UCSD-AML1 (cell line): ENCODE measurements at regions not wholly inside any gene's neighbourhood (a gene's known extent, or its start where the extent isn't known, plus 50 kb on each side); places are given as distances from the start of the nearest gene placed in this dataset.
"Not testable (repeated sequence)": the region's sequence is repeated elsewhere in the genome, so short reads cannot be mapped to it uniquely, and the experiment has no call there.

Experiments used
- DNase-seq: peaks from one replicate; lab custom pipeline; 2025; ENCODE audit not compliant: unreplicated experiment; lab: John Stamatoyannopoulos, UW

- no peak for DNase-seq
Observed at GRCh38 chr1:64318428-64318827, 115.0 kb downstream of the UBE2U start.

DNA sequence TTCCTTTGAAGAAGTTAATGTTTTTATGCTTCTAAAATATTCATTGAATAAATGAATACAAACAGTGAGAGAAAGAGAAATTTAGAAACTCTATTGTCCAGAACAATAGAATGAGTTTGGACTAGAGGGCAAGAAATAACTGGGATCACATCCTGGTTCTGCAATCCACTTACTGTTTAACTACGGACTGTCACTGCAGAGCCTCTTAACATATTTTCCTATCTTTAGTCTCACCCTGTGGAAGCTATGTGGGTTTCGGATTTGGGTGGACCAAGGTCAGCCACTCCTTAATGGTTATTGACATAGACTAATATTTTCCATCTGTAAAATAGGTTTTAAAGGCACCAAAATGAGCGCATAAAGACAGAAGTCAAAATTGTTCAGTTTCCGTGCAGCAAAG is 116.6 kb downstream of the UBE2U start:
- DNase-seq, result no peak

- peak; percentile 16 for DNase-seq
Observed at GRCh38 chr1:64320470-64320869, 117.0 kb downstream of the UBE2U start.

DNA sequence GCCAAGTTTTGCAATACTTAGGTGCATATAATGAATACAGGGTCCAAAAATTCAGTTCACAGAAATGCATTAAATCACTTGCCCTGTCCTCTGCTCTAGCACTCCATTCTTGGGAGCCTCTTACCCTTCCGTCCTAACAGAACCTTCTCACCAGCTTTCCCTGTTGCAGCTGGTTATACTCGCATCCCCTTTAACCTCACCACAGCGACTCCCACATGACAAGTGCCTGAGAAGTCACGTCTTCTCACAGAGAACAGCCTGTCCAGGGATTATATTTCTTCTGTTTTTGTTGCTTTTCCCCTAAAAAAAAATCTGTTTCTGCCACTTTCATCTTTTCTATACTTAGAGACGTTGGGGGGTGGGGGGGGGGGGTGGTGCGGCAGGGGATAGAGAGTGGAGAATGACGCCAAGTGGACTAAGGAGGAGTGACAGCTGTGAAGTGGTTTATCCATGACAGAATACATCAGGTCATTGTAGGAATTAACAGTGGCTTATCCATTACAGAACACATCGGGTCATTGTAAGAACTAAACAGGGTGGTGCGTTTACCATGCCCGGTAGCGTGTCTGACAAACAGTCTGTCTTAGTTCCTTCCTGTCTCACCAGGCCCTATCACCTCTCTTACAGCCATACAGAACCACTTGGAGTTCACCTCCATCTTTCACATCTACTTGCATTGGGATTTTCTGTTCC is 117.6 kb downstream of the UBE2U start:
- DNase-seq, result no peak

DNA sequence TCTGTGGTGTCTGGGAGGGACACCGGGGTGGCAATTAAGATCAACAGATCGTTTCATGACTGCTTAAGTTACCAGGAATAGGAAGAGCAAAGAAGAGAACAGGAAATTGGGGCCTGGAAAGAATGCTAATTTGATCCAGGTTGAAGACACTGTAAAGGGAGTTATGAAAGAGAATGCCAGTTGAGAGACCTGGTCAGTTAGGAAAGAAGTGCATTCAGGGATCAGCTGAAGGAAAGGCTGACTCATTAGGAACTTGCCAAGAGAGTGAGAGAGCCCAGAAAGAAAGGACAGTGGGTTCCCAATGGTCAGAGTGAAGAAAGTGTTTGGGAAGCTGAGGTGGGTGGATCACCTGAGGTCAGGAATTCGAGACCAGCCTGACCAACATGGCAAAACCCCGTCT is 119.6 kb downstream of the UBE2U start:
- no peak for DNase-seq

- DNase-seq, result no peak
Observed at GRCh38 chr1:64323882-64324281, 120.5 kb downstream of the UBE2U start.

DNA sequence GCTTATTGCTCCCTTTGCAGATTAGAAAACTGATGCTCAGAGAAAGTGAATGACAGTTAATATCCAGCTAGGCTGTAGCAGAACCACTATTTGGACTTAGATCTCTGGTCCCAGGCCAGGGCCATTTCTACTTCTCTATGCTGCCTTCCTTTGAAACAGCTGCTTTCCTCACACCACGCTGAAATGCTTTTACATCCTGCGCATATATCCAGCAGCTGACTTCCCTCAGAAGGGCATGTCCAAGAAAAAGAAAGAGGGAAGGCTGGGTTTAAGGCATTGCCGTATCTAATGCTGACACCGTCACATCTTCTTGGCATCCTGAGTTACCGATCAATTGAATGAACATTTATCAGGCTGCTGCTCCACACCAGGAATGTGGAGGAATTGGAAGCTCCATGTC is 122.4 kb downstream of the UBE2U start:
- no peak for DNase-seq

- DNase-seq, result no peak
Observed at GRCh38 chr1:64327119-64327518, 123.7 kb downstream of the UBE2U start.

DNA sequence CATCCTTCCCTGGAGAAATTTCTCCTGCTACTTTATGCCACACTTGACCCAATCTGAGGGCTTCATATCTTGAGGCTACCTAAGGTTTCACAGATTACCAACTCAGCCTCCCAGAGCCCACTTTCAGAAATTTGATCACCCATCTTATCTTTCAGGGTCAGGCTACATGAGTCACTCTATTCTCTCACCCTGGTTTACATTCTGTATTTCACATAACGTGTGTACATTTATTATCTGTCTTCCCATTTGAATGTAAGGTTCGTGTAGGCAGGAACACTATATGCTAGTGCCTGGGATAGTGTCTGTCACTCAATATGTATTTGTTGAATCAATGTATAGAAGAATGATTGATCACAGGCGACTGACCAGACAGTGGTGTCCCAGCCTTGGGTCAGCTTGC is 124.8 kb downstream of the UBE2U start:
- DNase-seq, result no peak

DNA sequence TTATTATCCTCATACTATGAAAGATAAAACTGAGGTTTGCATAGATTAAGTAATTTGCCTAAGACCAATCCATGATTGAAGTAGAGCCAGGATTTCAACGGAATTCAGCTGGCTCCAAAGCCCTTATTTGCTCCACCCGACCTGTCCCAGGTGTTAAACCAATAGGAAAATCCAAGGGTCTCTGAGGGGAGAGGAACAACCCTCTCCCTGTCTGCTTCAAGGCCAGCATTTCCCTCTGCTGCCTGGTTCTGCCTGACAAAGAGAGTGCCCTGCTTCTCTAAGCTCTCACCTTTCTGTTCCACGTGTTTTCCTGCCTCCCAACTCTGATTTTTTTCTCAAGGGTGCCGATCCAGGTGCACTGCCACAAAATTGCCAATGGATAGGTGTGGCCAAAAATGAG is 127.4 kb downstream of the UBE2U start:
- no peak for DNase-seq

DNA sequence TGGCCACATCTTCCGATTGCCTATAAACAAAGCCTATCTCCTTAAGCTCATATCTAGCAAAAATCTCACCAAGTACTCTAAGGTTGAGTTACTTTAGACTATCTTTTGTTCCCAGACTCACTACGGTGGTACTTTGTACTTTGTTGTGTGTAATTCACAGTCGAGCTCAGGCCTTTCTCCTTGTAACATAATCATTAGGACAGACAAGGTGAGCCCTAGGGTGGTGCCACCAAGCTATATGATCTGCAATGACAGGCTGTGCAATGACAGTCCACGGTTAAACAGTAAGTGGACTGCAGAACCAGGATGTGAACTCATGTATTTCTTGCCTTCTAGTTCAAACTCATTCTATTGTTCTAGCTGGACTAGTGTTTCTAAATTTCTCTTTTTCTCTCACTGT is 132.2 kb downstream of the UBE2U start:
- DNase-seq, result no peak

DNA sequence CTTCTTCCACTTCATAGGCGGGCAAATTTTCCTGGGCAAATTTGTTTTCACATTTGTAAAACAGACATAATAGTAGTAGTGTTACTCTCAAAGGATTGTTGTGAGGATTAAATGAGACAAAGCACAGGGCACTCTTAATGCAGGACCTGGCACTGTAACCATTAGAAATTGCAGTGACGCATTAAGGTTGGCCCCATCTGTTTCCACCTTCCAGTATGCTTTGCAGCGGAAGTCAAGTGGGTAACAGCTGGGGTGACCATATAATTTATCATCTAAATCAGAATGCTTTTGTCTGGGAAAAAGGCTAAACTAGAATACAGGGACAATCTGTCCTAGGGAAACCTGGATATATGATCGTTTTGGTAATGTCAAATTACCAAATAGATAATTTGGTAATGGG is 132.5 kb upstream of the CACHD1 start:
- no peak for DNase-seq

GRCh38 chr1:64337926-64338325 is 132.0 kb upstream of the CACHD1 start:
- no peak for DNase-seq

DNA sequence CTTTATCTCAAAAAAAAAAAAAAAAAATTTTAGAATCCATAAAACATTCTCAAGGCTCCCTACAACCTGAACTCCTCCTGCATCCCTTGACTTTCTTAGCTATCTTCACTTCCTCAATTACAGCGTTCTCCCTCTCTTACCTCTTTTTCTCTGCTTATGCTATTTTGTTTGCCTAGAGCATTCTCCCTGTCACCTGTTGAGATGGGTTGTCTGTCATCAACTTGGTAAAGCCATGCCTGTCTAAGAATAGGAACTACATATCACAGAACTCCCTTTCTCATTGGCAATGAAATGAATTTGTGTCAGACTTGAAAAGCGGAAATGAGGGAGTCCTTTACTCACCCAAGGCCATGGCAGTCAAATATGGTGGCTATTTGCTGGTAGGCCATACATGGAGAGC is 129.6 kb upstream of the CACHD1 start:
- no peak for DNase-seq

GRCh38 chr1:64343105-64343822 is 126.7 kb upstream of the CACHD1 start:
- DNase-seq, result no peak

- DNase-seq, result no peak
Observed at GRCh38 chr1:64343823-64344190, 126.1 kb upstream of the CACHD1 start.

GRCh38 chr1:64348270-64348960 is 121.5 kb upstream of the CACHD1 start:
- DNase-seq, result no peak

GRCh38 chr1:64348961-64349648 is 120.8 kb upstream of the CACHD1 start:
- no peak for DNase-seq

- DNase-seq, result not testable (repeated sequence)
Observed at GRCh38 chr1:64355534-64355933, 114.4 kb upstream of the CACHD1 start.

DNA sequence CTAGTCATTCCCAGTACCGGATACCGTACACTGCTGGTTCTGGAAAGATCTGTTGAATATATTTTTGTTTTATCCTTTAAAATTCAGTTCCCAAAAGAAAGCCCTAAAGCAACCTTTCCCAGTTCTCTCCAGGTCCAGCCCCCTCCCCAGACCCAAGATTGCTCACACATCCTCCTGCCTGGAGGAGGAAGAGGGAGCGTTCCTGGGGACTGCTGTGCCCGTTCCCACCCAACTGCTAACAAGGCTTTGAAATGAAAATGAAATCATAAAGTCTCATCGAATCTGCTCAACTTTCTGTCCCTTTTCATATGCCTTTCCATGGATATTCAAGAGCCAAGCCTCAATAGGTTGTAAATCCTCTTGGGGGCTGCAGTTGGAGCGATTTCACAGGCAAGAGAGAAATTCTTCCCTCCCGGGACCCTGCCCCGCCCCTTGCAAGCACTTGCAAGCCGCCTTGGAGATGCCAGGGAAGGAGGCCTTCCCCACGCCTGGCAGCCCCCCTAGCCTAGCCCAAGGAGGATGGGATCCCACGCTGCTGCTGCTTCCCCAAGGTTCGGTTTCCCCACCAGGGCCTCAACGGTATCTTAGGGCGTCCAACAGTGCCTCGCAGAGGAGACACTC is 113.2 kb upstream of the CACHD1 start:
- no peak for DNase-seq

DNA sequence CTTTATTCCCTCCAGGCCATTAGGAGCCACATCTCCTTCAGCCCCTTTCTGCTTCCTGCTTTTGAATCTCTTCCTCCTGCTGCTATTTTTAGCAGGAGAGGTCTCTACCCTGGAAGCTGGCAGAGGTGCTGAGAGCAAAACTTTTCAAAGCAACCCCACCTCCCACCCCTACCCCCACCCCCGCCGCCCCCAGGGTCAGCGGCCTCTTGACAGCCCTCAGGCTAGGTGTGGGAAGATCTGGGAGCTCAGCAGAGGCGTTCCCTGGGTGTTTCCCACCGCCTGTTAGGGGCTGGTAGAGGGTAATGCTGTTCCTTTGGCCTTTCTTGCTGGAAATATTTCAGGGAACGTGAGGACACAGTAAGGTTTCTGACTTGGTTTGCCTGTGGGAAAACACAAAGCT is 112.5 kb upstream of the CACHD1 start:
- no peak for DNase-seq
